H1 (cell line): ENCODE measurements at regions not wholly inside any gene's neighbourhood (a gene's known extent, or its start where the extent isn't known, plus 50 kb on each side); places are given as distances from the start of the nearest gene placed in this dataset.
A peak's percentile ranks its signal among the peaks of the same experiment; 100 is the strongest.

ENCODE experiments used
- CTCF ChIA-PET: fragments of 300-600 bp; sonication (Branson Sonifier 250); formaldehyde crosslinking; loops from one replicate; lab custom pipeline; 2021; ENCODE audit not compliant: partially characterized antibody; lab: Charles Lee
- POLR2A ChIA-PET: fragments of 300-600 bp; sonication (Branson Sonifier 250); formaldehyde crosslinking; loops from one replicate; lab custom pipeline; 2021; ENCODE audit warnings: inconsistent platforms; ENCODE audit not compliant: partially characterized antibody; lab: Charles Lee
- DNase-seq, 2 experiments: peaks; one replicate each; pipeline versions ENCODE4 v3.0.0 to v3.0.0-alpha.2; 2010 to 2022; ENCODE audit warnings: low spot score in 2 of 2, low read depth in 1 of 2, mixed read lengths in 1 of 2
- FAIRE-seq: peaks from 2 replicates; lab custom pipeline; 2011; peaks lifted over from hg19 to GRCh38; lab: Jason Lieb, UNC
- H2AFZ ChIP-seq: 2 replicates; pipeline ENCODE4 v1.8.1; 2012; ENCODE audit warnings: low read length, inconsistent platforms
- H2AK5ac ChIP-seq: 2 replicates; pipeline ENCODE4 v1.6.1; 2013; ENCODE audit warnings: low read depth, low read length
- H2BK120ac ChIP-seq: replicated peaks from 2 replicates; pipeline ENCODE3; 2013; ENCODE audit warnings: low read depth, low read length, inconsistent platforms
- H2BK12ac ChIP-seq: 2 replicates; pipeline ENCODE4 v1.6.1; 2013; ENCODE audit warnings: low read depth, low read length
- H2BK15ac ChIP-seq: 2 replicates; pipeline ENCODE4 v1.6.1; 2013; ENCODE audit warnings: low read length
- H2BK20ac ChIP-seq: 2 replicates; pipeline ENCODE4 v1.6.1; 2013; ENCODE audit warnings: low read length
- H2BK5ac ChIP-seq: 2 replicates; pipeline ENCODE4 v1.6.1; 2013; ENCODE audit warnings: low read depth, low read length
- H3K14ac ChIP-seq: 2 replicates; pipeline ENCODE4 v1.6.1; 2013; ENCODE audit warnings: inconsistent platforms; ENCODE audit not compliant: insufficient read length
- H3K18ac ChIP-seq: 2 replicates; pipeline ENCODE4 v1.6.1; 2013; ENCODE audit warnings: low read length; ENCODE audit errors: extremely low read depth
- H3K23ac ChIP-seq: 2 replicates; pipeline ENCODE4 v1.6.1; 2013; ENCODE audit warnings: inconsistent platforms; ENCODE audit not compliant: insufficient read length
- H3K23me2 ChIP-seq: 2 replicates; pipeline ENCODE4 v1.6.1; 2013; ENCODE audit warnings: low read depth, low read length
- H3K27ac ChIP-seq: 2 replicates; pipeline ENCODE4 v1.6.1; 2011; ENCODE audit warnings: low read depth, low read length, inconsistent platforms
- H3K27me3 ChIP-seq, 4 experiments: replicated peaks in 1 of 4; 1 replicate in 1 of 4; 2 replicates in 3 of 4; pipeline versions ENCODE4 v1.6.1 to v1.8.1; 2011 to 2013; ENCODE audit warnings: low read length in 3 of 4, mild to moderate bottlenecking in 3 of 4, inconsistent platforms in 2 of 4, mixed read lengths in 2 of 4, moderate library complexity in 1 of 4; ENCODE audit not compliant: control insufficient read depth in 3 of 4, insufficient read depth in 3 of 4; ENCODE audit errors: extremely low read depth in 1 of 4
- H3K36me3 ChIP-seq, 4 experiments: 2 replicates each; pipeline versions ENCODE4 v1.6.1 to v1.8.1; 2011 to 2013; ENCODE audit warnings: mild to moderate bottlenecking in 4 of 4, low read length in 3 of 4, moderate library complexity in 2 of 4, control low read depth in 1 of 4, inconsistent platforms in 1 of 4; ENCODE audit not compliant: insufficient read depth in 4 of 4, control insufficient read depth in 2 of 4
- H3K4ac ChIP-seq: replicated peaks from 2 replicates; pipeline ENCODE3; 2013; ENCODE audit warnings: low read length, low read depth, mixed read lengths, inconsistent platforms; ENCODE audit not compliant: insufficient read length
- H3K4me1 ChIP-seq, 4 experiments: replicated peaks in 1 of 4; 1 replicate in 1 of 4; 2 replicates in 3 of 4; pipeline versions ENCODE4 v1.6.1 to v1.8.1; 2011 to 2013; ENCODE audit warnings: low read length in 3 of 4, inconsistent platforms in 2 of 4, mixed read lengths in 1 of 4; ENCODE audit not compliant: insufficient read depth in 4 of 4, control insufficient read depth in 3 of 4
- H3K4me2 ChIP-seq, 2 experiments: 2 replicates each; pipeline versions ENCODE4 v1.6.1 to v1.8.1; 2011 to 2013; ENCODE audit warnings: low read depth in 2 of 2, low read length in 2 of 2, control low read depth in 1 of 2, inconsistent platforms in 1 of 2, mild to moderate bottlenecking in 1 of 2; ENCODE audit not compliant: insufficient read depth in 1 of 2
- H3K4me3 ChIP-seq, 4 experiments: fragments of 200-600, 300-600 bp in 1 of 4; sonication (generic), shearing (Covaris generic), sonication (Bioruptor Twin) in 1 of 4; 2 replicates each; pipeline versions ENCODE4 v1.5.1 to v1.8.1; 2011 to 2016; ENCODE audit warnings: low read length in 4 of 4, low read depth in 3 of 4, control low read depth in 2 of 4, inconsistent platforms in 2 of 4, mild to moderate bottlenecking in 2 of 4, mixed read lengths in 1 of 4, moderate library complexity in 1 of 4; ENCODE audit not compliant: insufficient read depth in 2 of 4; ENCODE audit errors: extremely low read depth in 1 of 4
- H3K56ac ChIP-seq: replicated peaks from 2 replicates; pipeline ENCODE3; 2013; ENCODE audit warnings: low read depth, mild to moderate bottlenecking, mixed read lengths, low read length, inconsistent platforms; ENCODE audit not compliant: insufficient read length
- H3K79me1 ChIP-seq: 2 replicates; pipeline ENCODE4 v1.6.1; 2013; ENCODE audit warnings: low read depth, low read length, control low read depth
- H3K79me2 ChIP-seq, 2 experiments: 2 replicates each; pipeline versions ENCODE4 v1.6.1 to v1.8.1; 2012 to 2013; ENCODE audit warnings: low read length in 2 of 2, mild to moderate bottlenecking in 2 of 2, inconsistent platforms in 1 of 2; ENCODE audit not compliant: insufficient read depth in 2 of 2, control insufficient read depth in 1 of 2
- H3K9ac ChIP-seq, 4 experiments: replicated peaks in 1 of 4; 1 replicate in 1 of 4; 2 replicates in 3 of 4; pipeline versions ENCODE4 v1.6.1 to v1.8.1; 2011 to 2013; ENCODE audit warnings: low read depth in 3 of 4, low read length in 3 of 4, control low read depth in 2 of 4, mild to moderate bottlenecking in 2 of 4, moderate library complexity in 2 of 4, inconsistent platforms in 1 of 4; ENCODE audit errors: extremely low read depth in 1 of 4
- H3K9me3 ChIP-seq, 2 experiments: 2 replicates each; pipeline versions ENCODE4 v1.6.1 to v1.8.1; 2012 to 2013; ENCODE audit warnings: mild to moderate bottlenecking in 2 of 2, moderate library complexity in 2 of 2, control low read depth in 1 of 2, inconsistent platforms in 1 of 2, low read depth in 1 of 2, low read length in 1 of 2, mixed read lengths in 1 of 2; ENCODE audit not compliant: insufficient read depth in 2 of 2
- H4K20me1 ChIP-seq, 2 experiments: replicated peaks in 1 of 2; 2 replicates each; pipeline versions ENCODE3 to v1.8.1; 2011 to 2013; ENCODE audit warnings: inconsistent platforms in 2 of 2, low read length in 2 of 2, mild to moderate bottlenecking in 1 of 2; ENCODE audit not compliant: insufficient read depth in 2 of 2, control insufficient read depth in 1 of 2
- H4K5ac ChIP-seq: 2 replicates; pipeline ENCODE4 v1.6.1; 2013; ENCODE audit warnings: low read length, low read depth, mixed read lengths, inconsistent platforms; ENCODE audit not compliant: insufficient read length
- H4K8ac ChIP-seq: 2 replicates; pipeline ENCODE4 v1.8.0; 2013; ENCODE audit warnings: mild to moderate bottlenecking, moderate library complexity, low read length, inconsistent platforms; ENCODE audit not compliant: insufficient read depth; ENCODE audit errors: extremely low read depth
- H4K91ac ChIP-seq: replicated peaks from 2 replicates; pipeline ENCODE3; 2013; ENCODE audit warnings: low read length, mixed read lengths, inconsistent platforms; ENCODE audit not compliant: insufficient read length
- ASH2L ChIP-seq: fragments of 200-600, 300-600 bp; sonication (generic); IDR thresholded peaks from one replicate; pipeline ENCODE4 v1.7.1; 2017; ENCODE audit warnings: low read length
- BACH1 ChIP-seq: IDR thresholded peaks from 2 replicates; pipeline ENCODE4 v1.6.1; 2012; ENCODE audit warnings: low read length, improper control_type of control experiment
- CEBPB ChIP-seq: IDR thresholded peaks from 2 replicates; pipeline ENCODE4 v1.6.1; 2012; ENCODE audit warnings: low read depth, low read length
- CHD1 ChIP-seq: IDR thresholded peaks from 2 replicates; pipeline ENCODE4 v1.6.1; 2012; ENCODE audit warnings: low read depth, low read length, improper control_type of control experiment
- EZH2 ChIP-seq: fragments of 200-600 bp; sonication (generic); IDR thresholded peaks from 2 replicates; pipeline ENCODE4 v1.7.1; 2012; ENCODE audit warnings: low read depth, mild to moderate bottlenecking, moderate library complexity, low read length, inconsistent platforms; ENCODE audit not compliant: severe bottlenecking
- GABPA ChIP-seq: IDR thresholded peaks from 2 replicates; pipeline ENCODE4 v1.6.1; 2011; ENCODE audit warnings: mild to moderate bottlenecking, low read length, moderate library complexity, borderline replicate concordance; ENCODE audit not compliant: insufficient read depth
- GTF2F1 ChIP-seq: IDR thresholded peaks from 2 replicates; pipeline ENCODE4 v1.6.1; 2012; ENCODE audit warnings: low read depth, low read length, improper control_type of control experiment, borderline replicate concordance
- KDM1A ChIP-seq: fragments of 200-600, 300-600 bp; sonication (generic); IDR thresholded peaks from 2 replicates; pipeline ENCODE4 v1.7.1; 2016; ENCODE audit warnings: mild to moderate bottlenecking, low read length, borderline replicate concordance
- NANOG ChIP-seq: IDR thresholded peaks from 2 replicates; pipeline ENCODE4 v1.6.1; 2011; ENCODE audit warnings: low read length, low read depth, mild to moderate bottlenecking, inconsistent platforms; ENCODE audit not compliant: insufficient read depth, poor library complexity, severe bottlenecking
- RAD21 ChIP-seq, 2 experiments: IDR thresholded peaks in 1 of 2; conservative IDR thresholded peaks in 1 of 2; 2 replicates each; pipeline ENCODE4 v1.6.1; 2011; ENCODE audit warnings: low read depth in 2 of 2, low read length in 2 of 2, improper control_type of control experiment in 1 of 2, inconsistent platforms in 1 of 2, mild to moderate bottlenecking in 1 of 2, moderate library complexity in 1 of 2
- SAP30 ChIP-seq: fragments of 300-600 bp; sonication (generic); IDR thresholded peaks from 2 replicates; pipeline ENCODE4 v1.7.1; 2012; ENCODE audit warnings: low read length, moderate library complexity, mild to moderate bottlenecking, inconsistent platforms; ENCODE audit not compliant: insufficient read depth, insufficient replicate concordance
- SUZ12 ChIP-seq: fragments of 200-600 bp; sonication (generic); IDR thresholded peaks from 2 replicates; pipeline ENCODE4 v1.6.1; 2012; ENCODE audit warnings: mild to moderate bottlenecking, inconsistent platforms, low read length, moderate library complexity, mixed read lengths
- TEAD4 ChIP-seq: IDR thresholded peaks from 2 replicates; pipeline ENCODE4 v1.6.1; 2012; ENCODE audit warnings: low read depth, low read length, inconsistent platforms, mixed read lengths
- WGBS, 2 experiments: shearing (Covaris generic) in 1 of 2; methylation state at CpG; one replicate each; pipeline versions ENCODE4 v1.1.6 to v1.1.7; 2013 to 2015; ENCODE audit warnings: low lambda C conversion rate in 2 of 2, mixed read lengths in 2 of 2, inconsistent platforms in 1 of 2, low coverage in 1 of 2, missing lambda C conversion rate in 1 of 2; ENCODE audit not compliant: insufficient replicate concordance in 2 of 2, insufficient coverage in 1 of 2, insufficient read length in 1 of 2; ENCODE audit errors: extremely low coverage in 1 of 2, missing lambda C conversion rate in 1 of 2; 5-methylcytosine and 5-hydroxymethylcytosine counted together
- TF ChIP-seq, protein P1 (sequence below): IDR thresholded peaks from 2 replicates; pipeline ENCODE4 v1.6.1; 2012; ENCODE audit warnings: inconsistent platforms

DNA sequence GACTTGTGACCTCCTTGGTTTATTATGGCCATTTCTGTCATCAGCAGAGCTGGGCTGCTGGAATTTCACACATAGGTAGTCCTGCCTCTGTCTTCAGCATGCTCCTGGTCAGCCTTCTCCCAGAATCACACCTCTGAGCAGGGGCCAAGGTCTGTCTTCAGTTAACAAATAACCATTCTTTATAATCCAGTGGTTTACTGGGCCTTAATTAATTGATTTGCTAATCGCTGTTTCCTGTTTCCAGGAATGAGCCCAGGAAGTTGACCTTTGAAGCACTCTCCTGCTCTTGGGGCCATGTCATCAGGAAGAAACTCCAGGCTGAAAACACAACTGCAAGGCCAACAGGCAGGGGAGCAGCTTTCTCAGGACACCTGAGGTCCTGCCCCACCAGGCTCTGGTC is 278.5 kb downstream of the SRBD1 start:
- no peak overlapping the region for H3K9ac ChIP-seq
- no peaks in the 10 kb centered on the region for H3K36me3 ChIP-seq
- H3K9me3 ChIP-seq = no peaks in the 10 kb centered on the region
- no peak for DNase-seq
- H3K27ac ChIP-seq = no peak overlapping the region
- H3K4ac ChIP-seq = no peak overlapping the region
- no peak overlapping the region for H2AFZ ChIP-seq
- no peak overlapping the region for H4K5ac ChIP-seq
- H3K27me3 ChIP-seq = no peaks in the 10 kb centered on the region; a peak in 1 of 7 replicates
- H3K56ac ChIP-seq = no peak overlapping the region
- peaks cover 0 to 5% (median 3%) of the 10 kb centered on the region in 4 experiments; a peak in 3 of 7 replicates for H3K4me1 ChIP-seq
- no peak overlapping the region for H3K4me3 ChIP-seq
- H2BK12ac ChIP-seq = 0 out of 2 replicates have a peak overlapping the region, but pooled peaks have one; percentile 31
- H2BK20ac ChIP-seq = no peak overlapping the region
- no peak overlapping the region for H2BK120ac ChIP-seq
- no peak for FAIRE-seq
- no peak overlapping the region for H2BK15ac ChIP-seq
- no peaks in the 10 kb centered on the region for H3K23me2 ChIP-seq
- no peak overlapping the region for H4K8ac ChIP-seq
- H4K91ac ChIP-seq = peak overlapping the region; percentile 68
- ChIA-PET CTCF (interaction anchor here (0.9 to 1.4 kb wide), 2 partner anchors 13 to 16 kb away, joined by 3 to 4 read pairs; no protein-coding TSS in a partner anchor), POLR2A (no interaction called here)
- H3K79me2 ChIP-seq = no peaks in the 10 kb centered on the region
- no peak overlapping the region for H3K23ac ChIP-seq
- H3K4me2 ChIP-seq = no peak overlapping the region
- H2BK5ac ChIP-seq = no peak overlapping the region
- H3K14ac ChIP-seq = no peak overlapping the region
- no peaks in the 10 kb centered on the region for H4K20me1 ChIP-seq
- H2AK5ac ChIP-seq = no peak overlapping the region
- WGBS, 2 experiments = 90% methylated on average over 1 of the region's 1 CpG; no CpG with 5 or more reads in 1 of the 2 experiments
- H3K18ac ChIP-seq = peak overlapping the region; percentile 9; the same call in 1 of the 2 replicates
- H3K79me1 ChIP-seq = no peaks in the 10 kb centered on the region
- TF ChIP-seq BACH1 = no peak
- TF ChIP-seq NANOG = no peak
- no peak for TF ChIP-seq ASH2L
- no peak for TF ChIP-seq EZH2
- TF ChIP-seq KDM1A = no peak
- no peak for TF ChIP-seq GTF2F1
- TF ChIP-seq SUZ12 = no peak
- TF ChIP-seq, protein P1, sequence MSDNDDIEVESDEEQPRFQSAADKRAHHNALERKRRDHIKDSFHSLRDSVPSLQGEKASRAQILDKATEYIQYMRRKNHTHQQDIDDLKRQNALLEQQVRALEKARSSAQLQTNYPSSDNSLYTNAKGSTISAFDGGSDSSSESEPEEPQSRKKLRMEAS = no peak
- TF ChIP-seq CHD1 = no peak
- no peak for TF ChIP-seq GABPA
- no peak for TF ChIP-seq RAD21 (IDR thresholded peaks at IDR 0.05 in 1 of 2, conservative IDR thresholded peaks at IDR 0.05 in 1 of 2; ENCODE audit: low read depth in 2 of 2, low read length in 2 of 2)
- TF ChIP-seq CEBPB = no peak
- no peak for TF ChIP-seq TEAD4
- no peak for TF ChIP-seq SAP30
